Activated T-cell treated with anti-CD3 and anti-CD28 coated beads, Interleukin-2, amount 50 U/mL, for 72 hours (primary cell): ENCODE measurements at regions not wholly inside any gene's neighbourhood (a gene's known extent, or its start where the extent isn't known, plus 50 kb on each side); places are given as distances from the start of the nearest gene placed in this dataset.
A peak's percentile ranks its signal among the peaks of the same experiment; 100 is the strongest.

ENCODE experiments used
- ATAC-seq, 2 donors: fragments of 150-1000 bp; cut with Tn5 transposase; replicated peaks in 1 of 2; 2 replicates each; pipeline ENCODE4 v1.10.0; 2021; ENCODE audit warnings: moderate library complexity in 2 of 2, mild to moderate bottlenecking in 1 of 2
- DNase-seq, 2 donors: peaks; one replicate each; pipeline ENCODE4 v3.0.0; 2021 to 2022; ENCODE audit warnings: mixed read lengths in 1 of 2
- H3K27ac Mint-ChIP-seq: one replicate; pipeline ENCODE4 v1.8.0; 2022; ENCODE audit warnings: mild to moderate bottlenecking, moderate library complexity, mixed read lengths
- H3K27me3 Mint-ChIP-seq: one replicate; pipeline ENCODE4 v1.8.0; 2022; ENCODE audit warnings: low read depth, mixed read lengths
- H3K36me3 Mint-ChIP-seq, 2 donors: one replicate each; pipeline ENCODE4 v1.8.0; 2022; ENCODE audit warnings: mixed read lengths in 2 of 2, mild to moderate bottlenecking in 1 of 2; ENCODE audit not compliant: insufficient read depth in 2 of 2
- H3K4me1 Mint-ChIP-seq: one replicate; pipeline ENCODE4 v1.8.0; 2022; ENCODE audit warnings: low read depth, mixed read lengths
- H3K4me3 Mint-ChIP-seq, 2 donors: one replicate each; pipeline ENCODE4 v1.8.0; 2022; ENCODE audit warnings: mild to moderate bottlenecking in 2 of 2, mixed read lengths in 2 of 2, moderate library complexity in 2 of 2
- H3K9me3 Mint-ChIP-seq, 2 donors: one replicate each; pipeline ENCODE4 v1.8.0; 2022; ENCODE audit warnings: mixed read lengths in 2 of 2

DNA sequence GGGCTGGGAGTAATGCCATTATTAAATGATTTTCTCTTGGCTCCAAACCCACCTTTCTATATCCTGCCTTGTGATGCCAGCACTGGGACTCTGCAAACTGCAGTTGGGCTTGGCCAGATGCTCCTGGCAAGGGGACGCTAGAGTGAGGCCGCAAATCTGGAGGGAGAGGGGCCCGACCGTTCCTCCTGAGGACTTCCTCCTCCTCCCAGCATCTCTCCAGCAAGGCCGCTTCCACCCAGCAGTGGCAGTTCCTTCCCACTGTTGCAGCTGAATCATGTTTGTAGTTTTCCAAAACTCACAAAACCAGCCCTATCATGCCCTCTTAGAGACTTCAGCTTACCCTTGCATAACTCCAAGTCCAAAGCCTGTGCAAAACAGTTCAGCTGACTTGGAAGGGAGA, 244.4 kb downstream of the FOXA2 start:
- peaks cover 0 to 2% of the 10 kb centered on the region in 2 donors for H3K36me3 Mint-ChIP-seq
- ATAC-seq (no peak), DNase-seq (no peak)
- H3K4me3 Mint-ChIP-seq, result no peak overlapping the region
- H3K9me3 Mint-ChIP-seq, result no peaks in the 10 kb centered on the region
- no peak overlapping the region for H3K27ac Mint-ChIP-seq
- no peaks in the 10 kb centered on the region for H3K4me1 Mint-ChIP-seq
- peaks cover 20% of the 10 kb centered on the region for H3K27me3 Mint-ChIP-seq

DNA sequence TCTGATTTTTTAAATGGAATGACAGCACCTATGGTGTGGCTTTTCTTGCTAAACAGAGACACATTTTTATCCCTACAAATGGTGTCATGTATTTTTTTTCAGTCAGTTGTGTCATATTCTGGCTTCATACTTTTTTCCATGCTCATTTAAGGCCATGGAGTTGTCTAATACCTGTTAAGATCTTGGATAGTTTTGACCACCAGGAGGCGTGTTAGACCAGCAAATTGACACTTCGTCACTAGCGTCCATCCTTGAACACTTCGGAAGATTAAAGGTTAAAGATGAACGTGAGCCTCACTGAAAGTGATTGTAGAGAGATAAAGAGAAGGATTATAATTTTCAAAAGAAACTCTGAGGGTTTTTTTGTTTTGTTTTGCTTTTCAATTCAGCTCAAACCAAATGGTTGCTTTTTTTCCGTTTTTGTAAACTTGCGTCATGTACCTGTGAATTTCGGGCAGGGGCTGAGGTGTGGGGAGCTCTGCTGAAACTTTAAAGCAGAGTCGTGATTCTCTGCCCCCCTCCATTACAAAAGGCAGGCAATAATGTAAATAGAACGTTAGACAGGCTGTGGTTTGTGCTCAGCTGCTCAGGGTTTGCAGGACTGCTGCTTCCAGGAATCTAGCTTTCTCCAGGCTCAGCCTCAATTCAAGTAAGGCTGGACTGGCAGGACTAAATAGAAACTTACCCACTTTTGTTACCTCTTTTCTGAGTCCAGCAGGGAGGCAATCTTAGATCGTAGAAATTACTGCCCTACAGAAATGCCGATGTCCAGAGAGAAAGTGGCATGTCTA, 245.1 kb downstream of the FOXA2 start:
- Mint-ChIP-seq H3K9me3 (no peaks in the 10 kb centered on the region), H3K36me3 (peaks cover 0 to 2% of the 10 kb centered on the region in 2 donors), H3K4me3 (peak overlapping the region in 1 of 2 donors; percentile 36), H3K27ac (no peak overlapping the region), H3K4me1 (no peaks in the 10 kb centered on the region), H3K27me3 (peaks cover 20% of the 10 kb centered on the region)
- ATAC-seq (peak; percentile 36 to 55), DNase-seq (peak; percentile 37 to 46)

- H3K4me1 Mint-ChIP-seq, result no peaks in the 10 kb centered on the region
- DNase-seq, result no peak
- no peak overlapping the region for H3K4me3 Mint-ChIP-seq
- no peaks in the 10 kb centered on the region for H3K9me3 Mint-ChIP-seq
- no peak overlapping the region for H3K27ac Mint-ChIP-seq
- peaks cover 25% of the 10 kb centered on the region for H3K27me3 Mint-ChIP-seq
- peaks cover 0 to 2% of the 10 kb centered on the region in 2 donors for H3K36me3 Mint-ChIP-seq
- ATAC-seq, result no peak
Measured at GRCh38 chr20:22338140-22338708, 246.1 kb downstream of the FOXA2 start.

- Mint-ChIP-seq H3K9me3 (no peaks in the 10 kb centered on the region), H3K27ac (no peak overlapping the region), H3K4me3 (no peak overlapping the region), H3K36me3 (peaks cover 0 to 2% of the 10 kb centered on the region in 2 donors), H3K4me1 (no peaks in the 10 kb centered on the region), H3K27me3 (peaks cover 36% of the 10 kb centered on the region)
- DNase-seq, result no peak
- no peak for ATAC-seq
Measured at GRCh38 chr20:22335210-22335609, 249.2 kb downstream of the FOXA2 start.

DNA sequence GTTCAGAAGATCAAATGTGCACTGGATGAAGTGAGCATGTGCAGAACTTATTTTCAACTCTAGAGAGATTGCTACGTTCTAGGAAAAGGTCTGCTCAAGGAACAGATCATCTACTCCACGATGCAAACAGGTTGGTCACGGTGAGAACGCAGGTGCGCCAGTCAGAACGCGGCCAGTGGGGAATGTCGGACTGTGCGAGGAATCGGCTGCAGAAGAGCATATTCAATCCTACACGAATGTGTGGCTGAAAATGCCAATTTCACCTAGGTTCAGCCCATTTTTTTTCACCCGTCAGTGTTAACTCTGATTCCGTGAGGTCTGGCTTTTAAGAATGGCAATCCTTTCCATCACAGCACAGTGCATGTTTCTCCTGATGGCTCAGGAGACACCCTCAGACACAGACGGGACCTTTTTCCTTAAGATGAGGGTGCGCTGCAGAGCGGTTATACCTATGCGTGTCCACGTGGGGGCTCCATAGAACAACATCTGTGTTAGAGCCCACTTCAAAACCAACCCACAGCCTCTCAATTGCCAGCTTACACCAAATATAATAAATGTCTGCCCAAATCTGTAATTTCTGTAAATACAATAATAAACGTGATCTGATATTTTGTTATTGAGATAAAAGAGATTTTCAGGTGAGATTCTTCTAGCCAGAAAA, 250.4 kb downstream of the FOXA2 start:
- Mint-ChIP-seq H3K27me3 (peaks cover 24% of the 10 kb centered on the region), H3K27ac (no peak overlapping the region), H3K4me1 (no peaks in the 10 kb centered on the region), H3K4me3 (no peak overlapping the region), H3K36me3 (no peaks in the 10 kb centered on the region), H3K9me3 (no peaks in the 10 kb centered on the region)
- DNase-seq, result peak; percentile 46 to 47
- ATAC-seq, result peak; percentile 51

GRCh38 chr20:22324505-22324904, 259.9 kb downstream of the FOXA2 start:
- ATAC-seq (no peak), DNase-seq (no peak)
- Mint-ChIP-seq H3K27me3 (peaks cover under 1% of the 10 kb centered on the region), H3K36me3 (no peaks in the 10 kb centered on the region), H3K4me3 (no peak overlapping the region), H3K4me1 (no peaks in the 10 kb centered on the region), H3K9me3 (peaks cover 0 to 2% of the 10 kb centered on the region in 2 donors), H3K27ac (no peak overlapping the region)

DNA sequence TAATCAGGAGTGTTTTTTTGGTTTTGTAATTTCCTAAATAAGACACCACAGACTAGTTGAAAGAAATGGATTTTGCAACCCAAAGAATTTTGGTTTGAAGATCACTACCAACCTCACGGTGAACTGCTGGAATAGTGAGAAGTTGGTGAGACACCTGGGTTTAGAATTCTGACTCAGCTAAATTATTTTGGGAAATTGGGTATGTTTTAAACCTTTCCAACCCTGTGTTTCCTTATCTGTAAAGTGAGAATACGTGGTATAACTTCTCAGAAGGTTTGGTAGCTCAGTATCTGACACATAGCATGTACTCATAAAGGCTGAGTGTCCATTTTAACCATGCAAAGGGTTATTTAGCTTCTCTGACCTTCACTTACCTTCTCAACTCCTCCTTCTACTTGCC, 261.9 kb downstream of the FOXA2 start:
- Mint-ChIP-seq H3K4me3 (no peak overlapping the region), H3K4me1 (no peaks in the 10 kb centered on the region), H3K36me3 (no peaks in the 10 kb centered on the region), H3K27ac (no peak overlapping the region), H3K27me3 (peaks cover 15% of the 10 kb centered on the region), H3K9me3 (peaks cover 0 to 2% of the 10 kb centered on the region in 2 donors)
- DNase-seq (no peak), ATAC-seq (no peak)

GRCh38 chr20:22321191-22321590, 263.2 kb downstream of the FOXA2 start:
- H3K9me3 Mint-ChIP-seq, result peaks cover 0 to 2% of the 10 kb centered on the region in 2 donors
- H3K27me3 Mint-ChIP-seq, result peaks cover 15% of the 10 kb centered on the region
- DNase-seq, result no peak
- no peaks in the 10 kb centered on the region for H3K4me1 Mint-ChIP-seq
- H3K27ac Mint-ChIP-seq, result no peak overlapping the region
- ATAC-seq, result no peak
- H3K4me3 Mint-ChIP-seq, result no peak overlapping the region
- no peaks in the 10 kb centered on the region for H3K36me3 Mint-ChIP-seq

DNA sequence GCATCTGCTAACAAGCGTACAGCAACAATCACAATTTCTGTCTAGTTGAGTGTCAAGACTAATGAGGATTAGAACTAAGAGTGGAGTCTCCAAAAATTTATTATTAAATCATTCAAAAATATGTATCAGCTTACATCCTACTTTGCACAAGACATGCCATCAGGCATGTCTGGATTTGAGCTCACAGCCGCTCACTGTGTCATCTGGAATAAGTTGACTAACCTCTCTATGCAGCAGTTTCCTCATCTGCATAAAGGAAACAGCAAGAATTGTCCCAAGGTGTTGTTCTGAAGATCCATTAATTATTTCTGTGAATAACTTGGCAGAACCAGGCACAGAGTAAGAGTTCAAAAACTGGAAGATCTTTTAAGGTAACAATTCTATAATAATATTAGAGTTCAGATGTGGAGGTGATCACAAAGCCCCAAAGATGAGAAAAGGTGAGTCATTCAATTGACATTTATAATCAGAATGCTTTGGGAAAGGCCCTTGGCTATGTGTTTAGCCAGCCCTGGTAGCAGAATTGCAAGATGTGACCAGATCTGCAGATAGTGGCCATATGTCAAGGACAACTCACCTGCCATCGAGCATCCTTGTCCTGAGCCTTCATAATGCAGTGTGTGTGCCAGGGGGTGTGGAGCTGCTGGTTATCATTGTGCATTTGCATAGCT, 264.0 kb downstream of the FOXA2 start:
- no peak overlapping the region for H3K27ac Mint-ChIP-seq
- ATAC-seq, result no peak
- peaks cover 15% of the 10 kb centered on the region for H3K27me3 Mint-ChIP-seq
- H3K9me3 Mint-ChIP-seq, result peaks cover 0 to 4% of the 10 kb centered on the region in 2 donors
- DNase-seq, result no peak
- no peaks in the 10 kb centered on the region for H3K4me1 Mint-ChIP-seq
- H3K4me3 Mint-ChIP-seq, result no peak overlapping the region
- no peaks in the 10 kb centered on the region for H3K36me3 Mint-ChIP-seq

GRCh38 chr20:22315771-22316170, 268.6 kb downstream of the FOXA2 start:
- Mint-ChIP-seq H3K27ac (no peak overlapping the region), H3K27me3 (peaks cover 15% of the 10 kb centered on the region), H3K36me3 (no peaks in the 10 kb centered on the region), H3K9me3 (peaks cover 0 to 2% of the 10 kb centered on the region in 2 donors), H3K4me1 (no peaks in the 10 kb centered on the region), H3K4me3 (no peak overlapping the region)
- DNase-seq, result no peak
- no peak for ATAC-seq

DNA sequence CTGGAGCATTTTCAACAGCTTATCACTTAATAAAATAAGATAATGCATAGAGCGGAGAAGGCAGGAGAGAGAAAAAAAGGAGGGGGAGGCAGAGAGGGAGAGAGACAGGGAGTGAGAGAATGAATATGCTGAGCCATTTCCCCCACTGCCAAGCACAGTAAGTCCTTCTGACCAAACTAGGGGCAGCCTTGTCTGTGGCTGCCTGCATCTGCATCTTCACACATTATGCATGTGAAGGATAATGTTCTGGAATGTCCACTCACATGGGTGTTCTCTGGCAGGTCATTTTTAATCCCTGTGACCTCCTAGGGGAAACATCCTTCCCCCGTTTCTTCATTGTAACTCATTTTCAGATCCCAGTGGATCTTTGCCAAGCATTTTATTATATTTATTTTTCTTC, 269.3 kb downstream of the FOXA2 start:
- DNase-seq (no peak), ATAC-seq (no peak)
- Mint-ChIP-seq H3K27ac (no peak overlapping the region), H3K36me3 (no peaks in the 10 kb centered on the region), H3K27me3 (peaks cover 15% of the 10 kb centered on the region), H3K4me3 (no peak overlapping the region), H3K4me1 (no peaks in the 10 kb centered on the region), H3K9me3 (peaks cover 0 to 2% of the 10 kb centered on the region in 2 donors)

DNA sequence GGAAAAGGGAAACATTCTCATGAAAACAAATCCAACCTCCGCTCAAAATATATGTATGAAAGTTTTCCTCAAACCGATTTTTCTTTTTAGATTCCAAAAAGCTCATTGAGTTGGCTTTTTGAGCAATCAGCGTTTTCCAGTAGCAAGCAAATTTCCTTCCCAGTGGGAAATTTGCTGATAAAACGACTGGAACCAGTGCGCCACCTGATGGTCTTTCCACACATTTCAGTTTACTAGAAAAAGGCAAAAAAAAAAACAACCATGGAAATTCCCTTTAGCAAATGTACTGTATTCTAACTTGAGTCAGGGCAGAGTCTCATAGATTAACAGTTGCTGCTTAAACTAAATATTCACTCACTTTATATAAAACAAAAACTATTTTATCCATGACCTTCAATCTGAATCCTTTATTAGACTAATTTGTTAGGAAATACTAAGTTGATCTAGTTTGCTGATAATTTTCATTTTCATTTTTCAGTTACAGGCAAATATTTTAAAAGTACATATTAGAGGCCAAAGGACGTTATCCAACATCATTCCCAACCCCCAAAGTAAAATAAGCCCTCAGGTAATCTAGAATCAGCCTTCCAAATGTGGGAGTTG, 271.5 kb downstream of the FOXA2 start:
- Mint-ChIP-seq H3K4me1 (no peaks in the 10 kb centered on the region), H3K4me3 (no peak overlapping the region), H3K27me3 (no peaks in the 10 kb centered on the region), H3K9me3 (peaks cover 0 to 2% of the 10 kb centered on the region in 2 donors), H3K36me3 (no peaks in the 10 kb centered on the region), H3K27ac (no peak overlapping the region)
- ATAC-seq (no peak), DNase-seq (no peak)

DNA sequence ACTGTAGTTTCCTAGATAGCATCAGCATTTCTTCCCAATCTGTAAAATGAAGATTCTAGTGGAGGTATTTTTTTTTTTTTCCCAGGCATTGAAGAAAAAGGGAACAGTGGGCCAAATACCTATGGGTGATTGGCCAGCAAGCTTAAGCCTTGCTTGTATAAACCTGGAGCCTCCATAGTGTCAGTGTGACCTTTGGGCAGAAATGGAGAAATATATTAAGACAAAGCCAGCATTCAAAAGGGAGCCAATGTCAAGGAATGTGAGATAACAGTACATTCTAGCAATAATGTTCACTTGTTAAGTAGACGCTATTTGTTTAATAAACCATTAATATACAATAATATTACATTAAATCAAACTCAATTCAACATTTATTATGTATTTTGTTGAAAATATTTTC, 275.4 kb downstream of the FOXA2 start:
- Mint-ChIP-seq H3K4me1 (no peaks in the 10 kb centered on the region), H3K9me3 (no peaks in the 10 kb centered on the region), H3K27ac (no peak overlapping the region), H3K27me3 (peaks cover under 1% of the 10 kb centered on the region), H3K4me3 (no peak overlapping the region), H3K36me3 (no peaks in the 10 kb centered on the region)
- no peak for ATAC-seq
- DNase-seq, result no peak
